Erythroblast (primary cell): ENCODE measurements at regions not wholly inside any gene's neighbourhood (a gene's known extent, or its start where the extent isn't known, plus 50 kb on each side); places are given as distances from the start of the nearest gene placed in this dataset.

Experiments
- GATA1 ChIP-seq: IDR thresholded peaks from 2 replicates; pipeline ENCODE4 v1.6.1; 2011; ENCODE audit warnings: low read depth, mild to moderate bottlenecking, control low read depth, low read length, moderate library complexity
- POLR2A ChIP-seq: IDR thresholded peaks from 2 replicates; pipeline ENCODE4 v1.6.1; 2011; ENCODE audit warnings: mild to moderate bottlenecking, low read length

GRCh38 chrX:124268099-124268498, 64.4 kb upstream of the TEX13D start:
- TF ChIP-seq POLR2A, result no peak
- no peak for TF ChIP-seq GATA1
